ENCODE measurements at regions not wholly inside any gene's neighbourhood (a gene's known extent, or its start where the extent isn't known, plus 50 kb on each side); places are given as distances from the start of the nearest gene placed in this dataset.

DNA sequence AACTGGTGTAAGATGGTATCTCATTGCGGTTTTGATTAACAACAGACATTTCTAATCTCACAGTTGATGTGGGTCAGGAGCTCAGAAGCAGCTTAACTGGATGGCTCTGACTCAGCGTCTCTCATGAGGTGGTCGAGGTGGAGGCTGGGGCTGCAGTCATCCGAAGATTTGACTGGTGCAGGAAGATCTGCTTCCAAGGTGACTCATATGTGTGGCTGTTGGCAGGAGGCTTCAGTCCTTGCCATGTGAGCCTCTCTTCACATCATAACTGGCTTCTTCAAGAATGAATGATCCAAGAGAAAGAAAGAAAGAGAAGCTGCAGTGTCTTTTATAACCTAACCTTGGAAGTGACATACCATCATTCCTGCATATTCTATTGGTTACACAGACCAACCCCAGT lies 376.1 kb downstream of the SEC14L1 start:
- Histone ChIP-seq H3K27ac (no peak overlapping the region), H3K27me3 (no peaks in the 10 kb centered on the region), H3K4me3 (no peak overlapping the region), H3K4me1 (peaks cover 0 to 4% (median 0%) of the 10 kb centered on the region in 9 donors), H3K9me3 (peaks cover 0 to 11% (median under 1%) of the 10 kb centered on the region in 11 donors), H3K36me3 (no peaks in the 10 kb centered on the region)
- DNase-seq (no peak), ATAC-seq (no peak)
- WGBS, 2 donors = 81 to 84% methylated on average over 4 of the region's 4 CpGs
- intact Hi-C loops (cut with DNase I) = no loop called here
- TF ChIP-seq, protein P1, sequence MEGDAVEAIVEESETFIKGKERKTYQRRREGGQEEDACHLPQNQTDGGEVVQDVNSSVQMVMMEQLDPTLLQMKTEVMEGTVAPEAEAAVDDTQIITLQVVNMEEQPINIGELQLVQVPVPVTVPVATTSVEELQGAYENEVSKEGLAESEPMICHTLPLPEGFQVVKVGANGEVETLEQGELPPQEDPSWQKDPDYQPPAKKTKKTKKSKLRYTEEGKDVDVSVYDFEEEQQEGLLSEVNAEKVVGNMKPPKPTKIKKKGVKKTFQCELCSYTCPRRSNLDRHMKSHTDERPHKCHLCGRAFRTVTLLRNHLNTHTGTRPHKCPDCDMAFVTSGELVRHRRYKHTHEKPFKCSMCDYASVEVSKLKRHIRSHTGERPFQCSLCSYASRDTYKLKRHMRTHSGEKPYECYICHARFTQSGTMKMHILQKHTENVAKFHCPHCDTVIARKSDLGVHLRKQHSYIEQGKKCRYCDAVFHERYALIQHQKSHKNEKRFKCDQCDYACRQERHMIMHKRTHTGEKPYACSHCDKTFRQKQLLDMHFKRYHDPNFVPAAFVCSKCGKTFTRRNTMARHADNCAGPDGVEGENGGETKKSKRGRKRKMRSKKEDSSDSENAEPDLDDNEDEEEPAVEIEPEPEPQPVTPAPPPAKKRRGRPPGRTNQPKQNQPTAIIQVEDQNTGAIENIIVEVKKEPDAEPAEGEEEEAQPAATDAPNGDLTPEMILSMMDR (IDR thresholded peaks at IDR 0.05) = no peak

DNA sequence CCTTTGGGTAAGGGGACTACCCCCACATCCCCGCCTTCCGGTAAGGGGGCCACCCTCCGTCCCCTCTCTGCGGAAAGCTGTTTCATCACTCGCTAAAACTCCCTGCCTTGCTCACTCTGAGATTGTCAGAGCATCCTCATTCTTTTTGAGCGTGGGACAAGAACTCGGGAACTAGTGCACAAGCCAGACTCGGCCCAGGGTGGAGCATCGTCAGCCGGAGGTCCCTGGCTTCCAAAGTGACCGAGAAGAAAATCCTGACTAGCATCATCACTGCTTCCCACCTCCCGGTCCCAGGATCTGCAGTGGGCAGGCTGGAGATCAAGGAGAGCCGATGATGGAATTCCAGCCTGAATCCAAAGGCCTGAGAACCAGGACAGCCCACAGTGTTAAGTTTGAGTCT lies 380.3 kb downstream of the SEC14L1 start:
- H3K4me1 ChIP-seq = peaks cover 0 to 7% (median 0%) of the 10 kb centered on the region in 9 donors
- H3K36me3 ChIP-seq = no peaks in the 10 kb centered on the region
- no peak for ATAC-seq
- intact Hi-C loops (cut with DNase I) = no loop called here
- H3K9me3 ChIP-seq = peaks cover 0 to 6% (median 0%) of the 10 kb centered on the region in 11 donors
- no peak overlapping the region for H3K27ac ChIP-seq
- H3K4me3 ChIP-seq = no peak overlapping the region
- peaks cover 0 to under 1% (median 0%) of the 10 kb centered on the region in 7 donors for H3K27me3 ChIP-seq
- TF ChIP-seq, protein P1 (IDR thresholded peaks at IDR 0.05) = no peak
- 94 to 95% methylated on average over 13 of the region's 13 CpGs for WGBS, 2 donors
- no peak for DNase-seq

DNA sequence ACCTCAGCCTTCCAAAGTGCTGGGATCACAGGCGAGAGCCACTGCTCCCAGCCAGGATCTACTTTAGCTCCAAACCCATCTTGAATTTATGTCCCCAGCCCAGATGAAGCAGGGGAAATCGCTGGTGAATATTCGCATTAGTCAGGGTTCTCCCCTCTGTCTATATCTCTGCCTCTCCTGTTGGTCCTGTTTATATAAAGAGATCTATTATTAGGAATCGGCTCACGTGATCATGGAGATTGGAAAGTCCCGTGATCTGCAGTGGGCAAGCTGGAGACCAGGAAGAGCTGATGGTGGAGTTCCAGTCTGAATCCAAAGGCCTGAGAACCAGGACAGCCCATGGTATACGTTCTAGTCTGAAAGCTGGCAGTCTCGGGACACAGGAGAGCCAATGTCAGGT lies 382.8 kb downstream of the SEC14L1 start:
- no peak overlapping the region for H3K4me3 ChIP-seq
- 56 to 68% methylated on average over 8 of the region's 8 CpGs for WGBS, 2 donors
- peak in 6 of 8 donors; percentile 30 to 64 (median 37) for ATAC-seq
- TF ChIP-seq, protein P1 (IDR thresholded peaks at IDR 0.05) = no peak
- H3K27me3 ChIP-seq = peaks cover 0 to 24% (median 13%) of the 10 kb centered on the region in 7 donors
- no peak overlapping the region for H3K27ac ChIP-seq
- no peak for DNase-seq
- H3K36me3 ChIP-seq = no peaks in the 10 kb centered on the region
- H3K9me3 ChIP-seq = no peaks in the 10 kb centered on the region
- intact Hi-C loops (cut with DNase I) = no loop called here
- peaks cover 0 to 12% (median 4%) of the 10 kb centered on the region in 9 donors for H3K4me1 ChIP-seq

DNA sequence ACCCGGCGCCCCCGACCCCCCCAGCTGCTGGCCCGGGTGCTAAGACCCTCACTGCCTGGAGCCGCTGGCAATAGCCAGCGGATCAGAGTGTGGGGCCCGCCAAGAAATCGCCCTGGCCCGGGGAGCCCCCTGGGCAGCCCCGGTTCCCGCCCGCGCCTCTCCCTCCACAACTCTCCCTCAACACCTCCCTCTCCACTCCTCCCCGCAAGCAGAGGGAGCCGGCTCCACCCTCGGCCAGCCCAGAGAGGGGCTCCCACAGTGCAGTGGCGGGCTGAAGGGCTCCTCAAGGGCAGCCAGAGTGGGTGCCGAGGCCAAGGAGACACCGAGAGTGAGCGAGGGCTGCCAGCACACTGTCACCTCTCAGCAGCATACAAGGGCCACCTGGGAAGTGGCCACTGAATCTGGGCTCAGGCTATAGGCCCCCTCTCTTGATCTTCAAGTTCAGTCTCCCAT lies 385.5 kb downstream of the SEC14L1 start:
- WGBS, 2 donors = 96 to 98% methylated on average over 17 to 20 of the region's 20 CpGs
- Histone ChIP-seq H3K4me1 (peaks cover 0 to 18% (median 10%) of the 10 kb centered on the region in 9 donors), H3K27me3 (peaks cover 5 to 38% (median 22%) of the 10 kb centered on the region in 7 donors), H3K9me3 (no peaks in the 10 kb centered on the region), H3K4me3 (no peak overlapping the region), H3K27ac (no peak overlapping the region), H3K36me3 (no peaks in the 10 kb centered on the region)
- ATAC-seq (no peak), DNase-seq (no peak)
- intact Hi-C loops (cut with DNase I) = no loop called here
- TF ChIP-seq, protein P1 (IDR thresholded peaks at IDR 0.05) = no peak
